ENCODE measurements at regions not wholly inside any gene's neighbourhood (a gene's known extent, or its start where the extent isn't known, plus 50 kb on each side); places are given as distances from the start of the nearest gene placed in this dataset.

DNA sequence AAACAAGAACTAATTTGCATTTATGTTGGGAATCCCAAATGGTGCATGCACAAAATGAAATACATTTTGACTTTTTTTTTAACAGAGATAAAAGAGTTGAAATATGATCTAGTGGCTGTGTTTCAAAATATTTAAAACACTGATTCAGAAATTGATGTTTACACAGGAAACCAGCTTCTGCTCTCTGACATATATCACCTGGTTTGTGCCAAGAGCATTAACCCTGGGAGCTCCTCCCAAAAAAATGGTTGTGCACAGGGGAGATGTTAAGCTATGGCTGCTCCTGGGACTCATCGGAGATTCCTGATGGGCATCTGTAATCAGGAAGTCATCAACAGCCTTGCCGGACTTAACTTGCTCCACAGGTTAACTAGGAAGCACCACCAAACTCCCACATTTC lies 65.2 kb upstream of the MAL start:
- Histone ChIP-seq H3K36me3 (no peaks in the 10 kb centered on the region), H3K27me3 (peaks cover 0 to 7% of the 10 kb centered on the region in 2 donors), H3K27ac (no peak overlapping the region), H3K4me1 (no peaks in the 10 kb centered on the region), H3K4me3 (no peak overlapping the region), H3K9me3 (no peaks in the 10 kb centered on the region)
- TF ChIP-seq POLR2AphosphoS5 (IDR thresholded peaks at IDR 0.05) (no peak), POLR2A (IDR thresholded peaks at IDR 0.05) (no peak)
- TF ChIP-seq, protein P1, sequence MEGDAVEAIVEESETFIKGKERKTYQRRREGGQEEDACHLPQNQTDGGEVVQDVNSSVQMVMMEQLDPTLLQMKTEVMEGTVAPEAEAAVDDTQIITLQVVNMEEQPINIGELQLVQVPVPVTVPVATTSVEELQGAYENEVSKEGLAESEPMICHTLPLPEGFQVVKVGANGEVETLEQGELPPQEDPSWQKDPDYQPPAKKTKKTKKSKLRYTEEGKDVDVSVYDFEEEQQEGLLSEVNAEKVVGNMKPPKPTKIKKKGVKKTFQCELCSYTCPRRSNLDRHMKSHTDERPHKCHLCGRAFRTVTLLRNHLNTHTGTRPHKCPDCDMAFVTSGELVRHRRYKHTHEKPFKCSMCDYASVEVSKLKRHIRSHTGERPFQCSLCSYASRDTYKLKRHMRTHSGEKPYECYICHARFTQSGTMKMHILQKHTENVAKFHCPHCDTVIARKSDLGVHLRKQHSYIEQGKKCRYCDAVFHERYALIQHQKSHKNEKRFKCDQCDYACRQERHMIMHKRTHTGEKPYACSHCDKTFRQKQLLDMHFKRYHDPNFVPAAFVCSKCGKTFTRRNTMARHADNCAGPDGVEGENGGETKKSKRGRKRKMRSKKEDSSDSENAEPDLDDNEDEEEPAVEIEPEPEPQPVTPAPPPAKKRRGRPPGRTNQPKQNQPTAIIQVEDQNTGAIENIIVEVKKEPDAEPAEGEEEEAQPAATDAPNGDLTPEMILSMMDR (IDR thresholded peaks at IDR 0.05) = no peak
- no peak for DNase-seq (ENCODE audit: low spot score in 2 of 2)
- intact Hi-C loops (cut with DNase I; ENCODE audit: low total_unique reads) = no loop called here

DNA sequence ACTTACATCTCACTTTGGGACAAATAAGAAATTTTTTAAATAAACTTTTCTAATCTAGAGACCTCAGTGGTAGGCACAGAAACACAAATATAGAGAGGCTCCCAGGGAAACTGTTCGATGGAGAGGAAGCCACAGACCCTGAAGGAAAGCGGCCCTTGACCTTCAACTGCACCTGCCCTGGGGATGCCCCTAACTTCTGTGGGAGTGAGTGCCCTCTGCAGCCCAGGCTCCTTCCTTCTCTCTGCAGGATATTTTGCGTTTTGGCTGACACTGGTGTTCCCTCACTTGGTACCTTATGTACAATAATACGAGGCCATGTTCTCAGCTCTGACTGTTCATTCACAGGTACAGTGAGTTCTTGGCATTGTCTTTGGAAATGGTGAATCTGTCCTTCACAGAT lies 64.8 kb upstream of the MAL start:
- no peak for DNase-seq (ENCODE audit: low spot score in 2 of 2)
- Histone ChIP-seq H3K4me3 (no peak overlapping the region), H3K4me1 (no peaks in the 10 kb centered on the region), H3K9me3 (no peaks in the 10 kb centered on the region), H3K27ac (no peak overlapping the region), H3K27me3 (peaks cover 0 to 7% of the 10 kb centered on the region in 2 donors), H3K36me3 (no peaks in the 10 kb centered on the region)
- TF ChIP-seq POLR2A (IDR thresholded peaks at IDR 0.05) (no peak), POLR2AphosphoS5 (IDR thresholded peaks at IDR 0.05) (no peak)
- intact Hi-C loops (cut with DNase I; ENCODE audit: low total_unique reads) = no loop called here

DNA sequence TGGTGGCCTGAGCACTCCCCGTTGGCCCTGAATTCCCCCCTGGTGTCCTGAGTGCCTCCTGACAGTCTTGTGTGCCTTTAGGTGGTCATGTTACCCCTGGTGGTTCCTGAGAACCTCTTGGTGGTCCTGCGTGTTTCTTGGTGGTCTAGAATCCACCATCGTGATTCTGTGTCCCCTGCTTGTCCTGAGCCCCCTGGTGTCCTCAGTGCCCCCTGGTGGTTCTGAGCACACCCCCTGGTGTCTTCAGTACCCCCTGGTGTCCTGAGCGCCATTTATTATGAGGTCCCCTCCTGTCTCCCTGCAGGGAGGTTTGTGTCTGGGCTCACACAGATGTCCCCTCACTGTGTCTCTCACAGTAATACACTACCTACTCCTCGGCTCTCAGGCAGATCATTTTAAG lies 61.3 kb upstream of the MAL start:
- H3K27ac ChIP-seq = no peak overlapping the region
- no peaks in the 10 kb centered on the region for H3K9me3 ChIP-seq
- H3K36me3 ChIP-seq = no peaks in the 10 kb centered on the region
- H3K4me1 ChIP-seq = no peaks in the 10 kb centered on the region
- TF ChIP-seq, protein P1 (IDR thresholded peaks at IDR 0.05) = no peak
- TF ChIP-seq POLR2AphosphoS5 (IDR thresholded peaks at IDR 0.05) (no peak), POLR2A (IDR thresholded peaks at IDR 0.05) (no peak)
- no peak for DNase-seq (ENCODE audit: low spot score in 2 of 2)
- no peaks in the 10 kb centered on the region for H3K27me3 ChIP-seq
- H3K4me3 ChIP-seq = no peak overlapping the region
- intact Hi-C loops (cut with DNase I; ENCODE audit: low total_unique reads) = no loop called here

DNA sequence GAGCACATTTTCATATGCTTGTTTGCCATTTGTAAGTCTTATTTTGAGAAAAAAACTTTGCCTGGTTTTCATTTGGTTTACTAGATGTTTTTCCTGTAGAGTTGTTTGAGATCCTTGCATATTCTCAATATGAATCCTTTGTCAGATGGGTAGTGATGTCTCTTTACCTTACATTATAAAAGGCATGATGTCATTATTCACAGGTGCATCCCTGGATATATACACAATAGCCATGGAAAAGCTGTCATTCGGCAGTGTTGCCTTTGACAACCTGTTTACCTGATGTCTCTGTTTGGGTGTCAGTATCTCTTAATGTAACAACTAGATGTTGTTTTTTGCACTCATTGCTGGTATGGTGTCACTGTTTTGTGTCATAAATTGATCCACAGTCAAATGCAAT lies 58.8 kb upstream of the MAL start:
- intact Hi-C loops (cut with DNase I; ENCODE audit: low total_unique reads) = no loop called here
- no peaks in the 10 kb centered on the region for H3K36me3 ChIP-seq
- peaks cover 0 to 6% of the 10 kb centered on the region in 2 donors for H3K27me3 ChIP-seq
- H3K4me3 ChIP-seq = no peak overlapping the region
- no peak overlapping the region for H3K27ac ChIP-seq
- TF ChIP-seq POLR2AphosphoS5 (IDR thresholded peaks at IDR 0.05) (no peak), POLR2A (IDR thresholded peaks at IDR 0.05) (no peak)
- TF ChIP-seq, protein P1 (IDR thresholded peaks at IDR 0.05) = no peak
- no peaks in the 10 kb centered on the region for H3K9me3 ChIP-seq
- DNase-seq (ENCODE audit: low spot score in 2 of 2) = no peak
- no peaks in the 10 kb centered on the region for H3K4me1 ChIP-seq

DNA sequence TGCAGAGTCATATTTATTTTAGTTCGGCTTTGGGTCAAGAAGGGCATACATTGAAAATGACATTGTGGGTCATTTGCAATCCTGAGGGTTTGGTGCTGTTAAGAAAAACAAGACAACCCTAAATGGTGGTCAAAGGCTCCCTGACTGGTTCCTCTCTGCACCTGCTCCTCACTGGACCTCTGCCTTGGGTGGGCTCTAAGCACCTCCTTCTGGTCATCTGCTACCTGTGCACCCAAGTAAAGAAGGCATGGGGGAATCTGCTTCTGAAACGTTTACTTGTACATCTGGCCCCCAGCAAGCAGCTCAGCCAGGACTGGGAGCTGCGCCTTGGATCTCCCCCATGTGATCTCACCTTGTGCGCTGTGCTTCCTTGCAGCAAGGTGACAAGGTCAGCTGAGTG lies 55.2 kb upstream of the MAL start:
- H3K27ac ChIP-seq = no peak overlapping the region
- intact Hi-C loops (cut with DNase I; ENCODE audit: low total_unique reads) = no loop called here
- H3K36me3 ChIP-seq = no peaks in the 10 kb centered on the region
- no peak for TF ChIP-seq POLR2A (IDR thresholded peaks at IDR 0.05)
- no peak for TF ChIP-seq POLR2AphosphoS5 (IDR thresholded peaks at IDR 0.05)
- TF ChIP-seq, protein P1 (IDR thresholded peaks at IDR 0.05) = no peak
- no peaks in the 10 kb centered on the region for H3K4me1 ChIP-seq
- no peak for DNase-seq (ENCODE audit: low spot score in 2 of 2)
- peaks cover 0 to 18% of the 10 kb centered on the region in 2 donors for H3K27me3 ChIP-seq
- H3K9me3 ChIP-seq = no peaks in the 10 kb centered on the region
- H3K4me3 ChIP-seq = no peak overlapping the region
